ENCODE measurements at regions not wholly inside any gene's neighbourhood (a gene's known extent, or its start where the extent isn't known, plus 50 kb on each side); places are given as distances from the start of the nearest gene placed in this dataset.

DNA sequence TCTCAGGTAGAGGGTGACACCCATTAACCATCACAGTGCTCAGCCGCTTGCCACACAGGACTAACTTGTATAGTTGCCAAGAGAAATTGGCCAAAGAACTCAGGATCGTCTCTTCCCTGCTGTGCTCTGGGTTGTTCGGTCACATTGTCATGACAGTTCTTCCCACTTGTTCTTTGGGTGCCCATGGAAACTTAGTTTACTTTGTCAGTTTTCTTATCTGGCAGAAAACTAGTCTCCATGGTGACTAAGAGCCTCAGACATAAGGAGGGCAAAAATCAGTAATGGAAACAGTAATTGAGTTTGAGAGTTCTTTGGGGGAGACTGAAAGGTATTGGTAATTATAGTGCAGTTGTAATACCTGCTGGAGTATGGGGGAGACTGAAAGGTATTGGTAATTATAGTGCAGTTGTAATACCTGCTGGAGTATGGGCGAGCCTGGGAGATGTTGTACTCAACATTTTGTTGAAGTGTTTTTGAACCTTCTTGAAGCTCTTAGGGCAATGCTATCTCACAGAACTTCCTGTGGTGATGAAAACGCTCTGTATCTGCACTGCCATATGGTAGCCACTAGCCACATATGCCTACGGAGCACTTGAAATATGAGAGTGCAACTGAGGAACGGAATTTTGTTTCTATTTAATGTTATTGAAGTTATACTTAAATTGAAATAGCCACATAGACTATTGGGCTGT lies 95.2 kb upstream of the HDGFL1 start:
- TF ChIP-seq, protein P1, sequence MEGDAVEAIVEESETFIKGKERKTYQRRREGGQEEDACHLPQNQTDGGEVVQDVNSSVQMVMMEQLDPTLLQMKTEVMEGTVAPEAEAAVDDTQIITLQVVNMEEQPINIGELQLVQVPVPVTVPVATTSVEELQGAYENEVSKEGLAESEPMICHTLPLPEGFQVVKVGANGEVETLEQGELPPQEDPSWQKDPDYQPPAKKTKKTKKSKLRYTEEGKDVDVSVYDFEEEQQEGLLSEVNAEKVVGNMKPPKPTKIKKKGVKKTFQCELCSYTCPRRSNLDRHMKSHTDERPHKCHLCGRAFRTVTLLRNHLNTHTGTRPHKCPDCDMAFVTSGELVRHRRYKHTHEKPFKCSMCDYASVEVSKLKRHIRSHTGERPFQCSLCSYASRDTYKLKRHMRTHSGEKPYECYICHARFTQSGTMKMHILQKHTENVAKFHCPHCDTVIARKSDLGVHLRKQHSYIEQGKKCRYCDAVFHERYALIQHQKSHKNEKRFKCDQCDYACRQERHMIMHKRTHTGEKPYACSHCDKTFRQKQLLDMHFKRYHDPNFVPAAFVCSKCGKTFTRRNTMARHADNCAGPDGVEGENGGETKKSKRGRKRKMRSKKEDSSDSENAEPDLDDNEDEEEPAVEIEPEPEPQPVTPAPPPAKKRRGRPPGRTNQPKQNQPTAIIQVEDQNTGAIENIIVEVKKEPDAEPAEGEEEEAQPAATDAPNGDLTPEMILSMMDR (IDR thresholded peaks at IDR 0.05), result no peak
- TF ChIP-seq POLR2A (IDR thresholded peaks at IDR 0.05), result no peak
